ENCODE measurements at regions not wholly inside any gene's neighbourhood (a gene's known extent, or its start where the extent isn't known, plus 50 kb on each side); places are given as distances from the start of the nearest gene placed in this dataset.
"Not testable (repeated sequence)": the region's sequence is repeated elsewhere in the genome, so short reads cannot be mapped to it uniquely, and the experiment has no call there.

- DNase-seq: peak; percentile 60 to 81 (median 67)
Observed at GRCh38 chr1:9441451-9442133, 97.7 kb upstream of the SLC25A33 start.

GRCh38 chr1:9442278-9442846, 96.9 kb upstream of the SLC25A33 start:
- no peak for DNase-seq

GRCh38 chr1:9442986-9443385, 96.3 kb upstream of the SLC25A33 start:
- no peak for DNase-seq

GRCh38 chr1:9443913-9444445, 95.3 kb upstream of the SLC25A33 start:
- DNase-seq: peak in 1 of 3 donors; percentile 73

GRCh38 chr1:9444532-9444931, 94.7 kb upstream of the SLC25A33 start:
- no peak for DNase-seq

- DNase-seq: not testable (repeated sequence)
Observed at GRCh38 chr1:9445081-9445480, 94.2 kb upstream of the SLC25A33 start.

- no peak for DNase-seq
Observed at GRCh38 chr1:9447215-9447960, 91.9 kb upstream of the SLC25A33 start.

GRCh38 chr1:9448132-9449109, 90.8 kb upstream of the SLC25A33 start:
- no peak for DNase-seq

GRCh38 chr1:9449110-9449627, 90.1 kb upstream of the SLC25A33 start:
- no peak for DNase-seq

- no peak for DNase-seq
Observed at GRCh38 chr1:9449976-9450696, 89.1 kb upstream of the SLC25A33 start.

- no peak for DNase-seq
Observed at GRCh38 chr1:9451081-9451480, 88.2 kb upstream of the SLC25A33 start.

- no peak for DNase-seq
Observed at GRCh38 chr1:9452516-9453140, 86.6 kb upstream of the SLC25A33 start.

GRCh38 chr1:9453375-9453774, 85.9 kb upstream of the SLC25A33 start:
- no peak for DNase-seq

- peak in 1 of 3 donors; percentile 67 for DNase-seq
Observed at GRCh38 chr1:9453779-9454418, 85.4 kb upstream of the SLC25A33 start.

GRCh38 chr1:9454494-9455066, 84.7 kb upstream of the SLC25A33 start:
- DNase-seq: peak in 1 of 3 donors; percentile 27

GRCh38 chr1:9455487-9456234, 83.6 kb upstream of the SLC25A33 start:
- DNase-seq: peak; percentile 69 to 93 (median 89)

- DNase-seq: no peak
Observed at GRCh38 chr1:9456833-9457232, 82.4 kb upstream of the SLC25A33 start.

- DNase-seq: no peak
Observed at GRCh38 chr1:9459816-9460407, 79.4 kb upstream of the SLC25A33 start.

All from muscle of back (tissue), 3 donors.